Stomach (tissue), 8 donors: ENCODE measurements at regions not wholly inside any gene's neighbourhood (a gene's known extent, or its start where the extent isn't known, plus 50 kb on each side); places are given as distances from the start of the nearest gene placed in this dataset.

ENCODE experiments used
- DNase-seq, 2 donors: peaks; one replicate each; pipeline versions ENCODE4 v3.0.0 to v3.0.0-alpha.2; 2013 to 2019
- H3K27ac ChIP-seq, 5 donors: fragments of 200-600 bp in 4 of 5; sonication (generic) in 4 of 5; one replicate each; pipeline ENCODE4 v1.5.1; 2013 to 2019; ENCODE audit warnings: mild to moderate bottlenecking in 1 of 5, moderate library complexity in 1 of 5
- H3K27me3 ChIP-seq, 3 donors: fragments of 200-600 bp; sonication (generic); one replicate each; pipeline ENCODE4 v1.5.1; 2017 to 2019; ENCODE audit warnings: mixed run types in 1 of 3
- H3K36me3 ChIP-seq, 4 donors: fragments of 200-600 bp; sonication (generic); 1 replicate in 3 of 4; 2 replicates in 1 of 4; pipeline ENCODE4 v1.5.1; 2016 to 2019
- H3K4me1 ChIP-seq, 4 donors: fragments of 200-600 bp; sonication (generic); one replicate each; pipeline ENCODE4 v1.5.1; 2016 to 2019
- H3K4me3 ChIP-seq, 4 donors: fragments of 200-600 bp; sonication (generic) in 3 of 4; one replicate each; pipeline ENCODE4 v1.5.1; 2016 to 2019; ENCODE audit warnings: mild to moderate bottlenecking in 1 of 4
- H3K9me3 ChIP-seq, 4 donors: fragments of 200-600 bp; sonication (generic); one replicate each; pipeline ENCODE4 v1.5.1; 2016 to 2019
- EP300 ChIP-seq: sonication (generic); formaldehyde crosslinking; IDR thresholded peaks from one replicate; pipeline ENCODE4 v1.6.1; 2017; ENCODE audit warnings: antibody characterized with exemption
- POLR2A ChIP-seq, 4 donors: fragments of 450-650 bp; IDR thresholded peaks; one replicate each; pipeline ENCODE4 v1.6.1; 2016; ENCODE audit warnings: antibody characterized with exemption in 4 of 4, control low read depth in 2 of 4, mild to moderate bottlenecking in 1 of 4, moderate library complexity in 1 of 4
- POLR2AphosphoS5 ChIP-seq, 3 donors: sonication (generic); formaldehyde crosslinking; IDR thresholded peaks; one replicate each; pipeline ENCODE4 v1.6.1; 2016; ENCODE audit warnings: antibody characterized with exemption in 3 of 3
- WGBS, 5 donors: extraction: QIAGEN DNeasy Blood & Tissue Kit in 3 of 5; methylation state at CpG; one replicate each; pipeline versions ENCODE4 v1.1.5 to v1.1.7; 2013 to 2018; 5-methylcytosine and 5-hydroxymethylcytosine counted together
- intact Hi-C: fragments of 100-400 bp; cut with DNase I; formaldehyde crosslinking; loops from one replicate; pipeline ENCODE4 v1.15.1; 2023; ENCODE audit warnings: low total_unique reads
- TF ChIP-seq, protein P1 (sequence below), 7 experiments: fragments of 450-650 bp in 4 of 7; fragments of 200-600 bp in 3 of 7; sonication (generic) in 3 of 7; IDR thresholded peaks; one replicate each; pipeline ENCODE4 v1.5.1; 2016 to 2019; ENCODE audit warnings: antibody characterized with exemption in 7 of 7, control low read depth in 2 of 7, mild to moderate bottlenecking in 1 of 7
- donor health status: healthy with polysubstance abuse.
- donor health status: Bipolar disorder and iron deficiency.
- donor health status: healthy.

DNA sequence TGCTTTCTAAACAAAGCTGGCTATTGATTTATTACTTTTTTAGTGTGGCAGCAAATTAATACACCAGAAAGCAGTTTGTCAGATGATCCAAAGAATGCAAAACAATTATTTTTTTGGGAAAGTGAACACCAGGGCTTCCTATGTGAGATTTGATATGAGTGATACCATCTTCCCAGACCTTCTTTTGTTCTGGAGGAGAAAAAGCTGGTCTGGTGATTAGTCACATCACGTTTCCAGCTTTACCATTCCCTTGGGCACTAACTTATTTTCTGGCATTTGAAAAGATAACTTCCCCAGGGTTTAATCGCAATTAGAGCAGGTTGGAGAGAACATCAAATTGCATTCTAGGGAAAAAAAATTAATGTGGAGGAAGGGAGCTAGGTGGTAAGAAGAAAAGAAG is 182.9 kb upstream of the TANK start:
- intact Hi-C loops = loop anchor here (10.0 kb wide), 1 partner anchor 873 kb away; no protein-coding TSS in a partner anchor

DNA sequence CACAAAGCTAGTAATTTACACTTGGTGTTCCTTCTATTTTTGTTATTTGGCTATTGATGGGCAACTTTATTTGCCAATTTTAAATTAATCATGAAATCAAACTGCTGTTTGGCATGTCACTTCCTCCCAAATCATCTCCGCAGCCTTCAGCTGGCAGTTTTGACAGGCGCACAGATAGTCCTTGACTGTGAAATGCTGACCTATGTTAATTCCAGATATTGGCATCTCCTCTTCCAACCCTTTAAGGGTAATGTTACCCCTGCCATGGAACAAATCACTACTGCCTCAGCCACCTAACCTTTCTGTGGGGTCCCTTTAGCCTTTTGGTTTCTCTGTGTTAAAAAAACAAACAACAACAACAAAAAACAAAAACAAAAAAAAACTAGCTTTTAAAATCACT is 182.4 kb upstream of the TANK start:
- no peaks in the 10 kb centered on the region for H3K36me3 ChIP-seq
- intact Hi-C loops = loop anchor here (10.0 kb wide), 1 partner anchor 873 kb away; no protein-coding TSS in a partner anchor
- no peaks in the 10 kb centered on the region for H3K4me1 ChIP-seq
- DNase-seq = no peak
- H3K9me3 ChIP-seq = no peaks in the 10 kb centered on the region
- H3K27ac ChIP-seq = no peak overlapping the region
- H3K27me3 ChIP-seq = no peaks in the 10 kb centered on the region
- no peak overlapping the region for H3K4me3 ChIP-seq
- 90 to 99% (median 98%) methylated on average over 2 of the region's 2 CpGs for WGBS, 5 donors
- TF ChIP-seq, protein P1, sequence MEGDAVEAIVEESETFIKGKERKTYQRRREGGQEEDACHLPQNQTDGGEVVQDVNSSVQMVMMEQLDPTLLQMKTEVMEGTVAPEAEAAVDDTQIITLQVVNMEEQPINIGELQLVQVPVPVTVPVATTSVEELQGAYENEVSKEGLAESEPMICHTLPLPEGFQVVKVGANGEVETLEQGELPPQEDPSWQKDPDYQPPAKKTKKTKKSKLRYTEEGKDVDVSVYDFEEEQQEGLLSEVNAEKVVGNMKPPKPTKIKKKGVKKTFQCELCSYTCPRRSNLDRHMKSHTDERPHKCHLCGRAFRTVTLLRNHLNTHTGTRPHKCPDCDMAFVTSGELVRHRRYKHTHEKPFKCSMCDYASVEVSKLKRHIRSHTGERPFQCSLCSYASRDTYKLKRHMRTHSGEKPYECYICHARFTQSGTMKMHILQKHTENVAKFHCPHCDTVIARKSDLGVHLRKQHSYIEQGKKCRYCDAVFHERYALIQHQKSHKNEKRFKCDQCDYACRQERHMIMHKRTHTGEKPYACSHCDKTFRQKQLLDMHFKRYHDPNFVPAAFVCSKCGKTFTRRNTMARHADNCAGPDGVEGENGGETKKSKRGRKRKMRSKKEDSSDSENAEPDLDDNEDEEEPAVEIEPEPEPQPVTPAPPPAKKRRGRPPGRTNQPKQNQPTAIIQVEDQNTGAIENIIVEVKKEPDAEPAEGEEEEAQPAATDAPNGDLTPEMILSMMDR (IDR thresholded peaks at IDR 0.05) = no peak
- no peak for TF ChIP-seq EP300

More for the DNA sequence above, 182.9 kb upstream of the TANK start:
- no peaks in the 10 kb centered on the region for H3K36me3 ChIP-seq
- TF ChIP-seq EP300 (no peak), POLR2A (IDR thresholded peaks at IDR 0.05) (no peak), POLR2AphosphoS5 (IDR thresholded peaks at IDR 0.05) (no peak)
- TF ChIP-seq, protein P1 (IDR thresholded peaks at IDR 0.05) = no peak
- no peaks in the 10 kb centered on the region for H3K9me3 ChIP-seq
- H3K4me1 ChIP-seq = no peaks in the 10 kb centered on the region
- DNase-seq = no peak
- WGBS, 5 donors = 44 to 47% (median 46%) methylated on average over 2 of the region's 2 CpGs
- no peak overlapping the region for H3K4me3 ChIP-seq
- H3K27ac ChIP-seq = no peak overlapping the region
- no peaks in the 10 kb centered on the region for H3K27me3 ChIP-seq

DNA sequence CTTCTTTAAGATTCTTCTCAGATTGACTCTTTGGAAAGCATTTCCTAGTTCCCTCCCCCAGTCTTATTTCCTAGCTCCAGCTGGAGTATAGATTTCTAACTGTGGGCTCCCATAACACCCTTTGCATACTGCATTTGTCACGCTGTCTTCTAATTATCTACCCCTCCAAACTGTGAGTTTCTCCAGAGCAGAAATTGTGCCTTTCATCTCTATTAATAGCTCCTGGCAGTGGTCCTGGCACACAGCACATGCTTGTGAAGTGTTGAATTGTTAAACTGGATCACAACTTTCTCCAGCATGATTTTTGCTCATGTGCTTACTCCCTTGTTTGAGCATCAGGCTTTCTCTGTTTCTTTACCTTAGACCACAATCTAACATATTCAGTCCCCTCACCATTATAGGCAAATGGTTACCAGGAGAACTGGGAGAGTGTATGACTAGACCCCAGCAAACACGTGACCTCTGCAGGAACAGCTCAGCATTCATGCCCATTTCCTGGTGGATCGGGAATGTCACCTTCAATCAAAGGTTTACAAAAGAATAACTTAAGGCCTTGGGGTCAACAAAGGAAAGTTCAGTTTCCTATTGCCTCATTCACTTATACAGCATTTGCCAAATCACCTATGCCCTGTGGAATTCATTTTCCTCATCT is 175.7 kb upstream of the TANK start:
- peaks cover 0 to 10% (median 2%) of the 10 kb centered on the region in 4 donors for H3K4me1 ChIP-seq
- H3K27me3 ChIP-seq = no peaks in the 10 kb centered on the region
- H3K27ac ChIP-seq = no peak overlapping the region
- peak in 1 of 2 donors; percentile 73 for DNase-seq
- H3K4me3 ChIP-seq = no peak overlapping the region
- no peaks in the 10 kb centered on the region for H3K9me3 ChIP-seq
- WGBS, 5 donors = 49 to 69% (median 67%) methylated on average over 3 of the region's 3 CpGs
- no peaks in the 10 kb centered on the region for H3K36me3 ChIP-seq
- intact Hi-C loops = no loop called here
- TF ChIP-seq, protein P1 (IDR thresholded peaks at IDR 0.05) = no peak
- TF ChIP-seq POLR2A (IDR thresholded peaks at IDR 0.05) (no peak), EP300 (no peak), POLR2AphosphoS5 (IDR thresholded peaks at IDR 0.05) (no peak)

DNA sequence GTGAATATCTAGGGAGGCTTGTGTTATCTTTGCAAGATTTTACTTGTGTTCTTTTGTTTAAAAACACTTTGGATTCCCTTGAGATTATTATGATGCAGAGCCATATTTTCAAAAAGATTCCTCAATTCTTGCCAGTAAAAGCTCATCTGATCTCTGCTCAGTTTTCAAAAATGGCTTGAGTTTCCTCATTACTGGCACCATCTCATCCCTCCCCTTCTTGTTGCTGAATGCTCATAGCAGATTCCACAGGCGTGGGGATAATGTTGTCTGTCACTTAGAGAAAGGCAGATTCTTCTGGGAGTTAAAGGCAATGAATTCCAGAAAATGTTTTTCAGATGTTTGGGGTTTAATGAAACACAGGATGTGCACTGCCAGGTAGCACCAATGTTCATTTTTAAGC is 170.4 kb upstream of the TANK start:
- DNase-seq = peak in 1 of 2 donors; percentile 49
- TF ChIP-seq POLR2AphosphoS5 (IDR thresholded peaks at IDR 0.05) (no peak), EP300 (no peak), POLR2A (IDR thresholded peaks at IDR 0.05) (no peak)
- TF ChIP-seq, protein P1 (IDR thresholded peaks at IDR 0.05) = no peak
- 56 to 93% (median 79%) methylated on average over 1 of the region's 1 CpG for WGBS, 5 donors
- Histone ChIP-seq H3K9me3 (no peaks in the 10 kb centered on the region), H3K4me3 (no peak overlapping the region), H3K27ac (no peak overlapping the region), H3K27me3 (no peaks in the 10 kb centered on the region), H3K36me3 (no peaks in the 10 kb centered on the region), H3K4me1 (peaks cover 0 to 13% (median 8%) of the 10 kb centered on the region in 4 donors)
- intact Hi-C loops = no loop called here
